Activated effector memory CD4-positive, alpha-beta T cell treated with anti-CD3 and anti-CD28 coated beads, Interleukin-2, amount 50 U/mL, for 16 hours (primary cell): ENCODE measurements at regions not wholly inside any gene's neighbourhood (a gene's known extent, or its start where the extent isn't known, plus 50 kb on each side); places are given as distances from the start of the nearest gene placed in this dataset.
A peak's percentile ranks its signal among the peaks of the same experiment; 100 is the strongest.
"Not testable (repeated sequence)": the region's sequence is repeated elsewhere in the genome, so short reads cannot be mapped to it uniquely, and the experiment has no call there.

Source experiments
- DNase-seq: peaks from one replicate; pipeline ENCODE4 v3.0.0-alpha.2; 2020

GRCh38 chr7:56291-56913 is 136.0 kb upstream of the FAM20C start:
- no peak for DNase-seq

DNA sequence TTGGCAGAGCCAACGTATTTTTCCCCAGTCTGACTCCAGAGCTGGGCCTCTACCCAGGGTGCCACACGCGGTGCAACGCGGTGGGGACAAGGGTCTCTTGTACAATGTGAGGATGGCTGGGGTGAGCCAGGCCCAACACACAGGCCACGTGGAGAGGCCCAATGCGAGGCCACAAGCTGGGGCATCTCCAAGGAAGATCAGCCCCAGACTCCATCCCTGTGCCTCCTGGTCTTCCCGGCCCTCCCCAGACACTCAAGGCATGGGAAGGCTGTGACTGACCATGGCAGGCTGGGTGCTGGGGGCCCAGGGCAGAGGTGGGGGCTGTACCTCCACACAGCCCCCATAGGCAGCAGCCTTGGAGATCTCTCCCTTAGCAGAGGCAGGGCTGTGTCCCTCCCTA is 135.3 kb upstream of the FAM20C start:
- DNase-seq = no peak

DNA sequence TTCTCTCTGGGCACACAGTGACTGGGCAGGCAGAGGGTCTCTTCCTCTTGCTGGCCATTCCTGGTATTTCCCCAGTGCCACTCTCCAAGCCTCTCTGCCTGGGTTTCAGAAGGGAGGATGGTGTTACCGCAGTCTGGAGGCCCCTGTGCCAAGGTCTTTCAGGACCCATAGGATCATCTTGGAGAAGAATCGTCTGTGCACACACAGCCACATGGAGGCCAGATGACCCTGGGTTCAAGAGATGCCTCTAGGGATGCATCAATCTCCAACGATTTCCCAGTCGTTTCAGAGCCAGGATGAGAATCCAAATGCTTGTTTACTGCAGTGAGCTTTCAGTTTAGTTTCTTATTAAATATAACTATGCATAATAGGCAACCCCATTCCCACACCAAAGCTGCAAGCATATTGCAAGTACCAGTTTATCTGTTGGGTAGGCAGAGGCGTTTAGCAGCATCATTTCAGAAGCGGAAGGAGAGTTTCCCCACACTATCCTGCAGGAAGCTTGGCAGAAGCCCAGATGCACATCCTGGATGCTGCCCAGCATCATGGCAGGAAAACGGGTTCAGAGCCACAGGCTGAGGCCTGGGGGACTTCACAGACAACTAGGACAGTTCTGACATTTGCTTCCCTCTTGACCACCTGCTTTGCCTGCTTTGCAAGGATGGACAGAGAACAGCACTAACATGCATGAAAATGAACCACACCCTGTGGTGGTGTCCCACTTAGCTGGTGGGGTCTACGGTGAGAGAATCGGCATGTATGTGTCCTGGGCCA is 134.7 kb upstream of the FAM20C start:
- DNase-seq = no peak

- DNase-seq = no peak
Measured at GRCh38 chr7:58316-58715, 134.1 kb upstream of the FAM20C start.

GRCh38 chr7:59079-60016 is 133.0 kb upstream of the FAM20C start:
- DNase-seq = no peak

DNA sequence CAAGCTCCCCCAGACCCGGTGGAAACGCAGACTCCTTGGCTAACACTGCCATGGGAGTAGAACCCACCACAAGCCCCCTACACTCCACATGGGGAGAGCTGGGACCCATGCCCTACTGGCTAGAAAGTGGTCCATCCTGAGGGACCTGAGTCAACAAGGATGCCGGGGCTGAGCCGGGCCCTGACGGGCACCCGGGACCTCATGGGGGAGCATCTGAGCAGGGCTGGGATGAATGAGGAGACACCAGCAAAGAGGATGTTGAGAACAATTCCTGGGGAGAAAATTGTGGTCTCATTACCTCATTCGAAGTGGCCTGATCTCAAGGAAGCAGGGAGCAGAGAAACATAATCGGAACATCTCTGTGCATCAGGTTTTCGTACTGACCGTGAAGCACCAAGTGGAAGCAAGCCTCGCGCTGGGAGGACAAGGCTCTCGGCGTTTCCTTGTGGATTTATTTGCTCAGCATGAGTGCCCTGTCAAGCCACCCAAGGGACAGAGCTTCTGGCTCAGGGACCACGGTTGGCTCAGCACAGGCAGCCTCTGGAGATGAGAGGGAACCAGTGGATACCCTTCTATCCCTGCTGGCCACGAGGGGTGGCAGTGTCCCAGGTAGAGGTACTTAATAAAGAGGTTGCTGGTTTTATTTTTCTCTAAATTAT is 132.2 kb upstream of the FAM20C start:
- DNase-seq = no peak

DNA sequence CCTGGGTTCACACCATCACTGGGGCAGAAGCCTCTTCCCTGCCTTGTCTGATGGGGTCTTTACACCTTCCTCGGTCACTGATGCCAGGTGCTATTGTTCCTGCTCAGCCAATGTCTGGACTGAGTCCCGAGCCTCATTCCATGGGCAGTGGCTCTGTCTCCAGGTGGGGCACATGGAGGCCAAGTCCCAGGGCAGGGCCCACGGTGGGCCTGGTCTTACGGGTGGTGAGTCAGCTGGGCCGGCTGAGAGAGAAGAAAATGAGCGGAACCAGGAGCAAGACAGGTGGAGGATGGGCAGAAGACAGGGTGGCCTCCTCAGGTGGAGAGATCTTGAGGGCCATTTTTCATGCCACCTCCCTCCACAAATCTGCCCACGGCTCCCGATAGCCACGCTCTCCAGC is 131.7 kb upstream of the FAM20C start:
- no peak for DNase-seq

GRCh38 chr7:61111-61510 is 131.3 kb upstream of the FAM20C start:
- no peak for DNase-seq

GRCh38 chr7:61576-62360 is 130.6 kb upstream of the FAM20C start:
- DNase-seq = no peak

DNA sequence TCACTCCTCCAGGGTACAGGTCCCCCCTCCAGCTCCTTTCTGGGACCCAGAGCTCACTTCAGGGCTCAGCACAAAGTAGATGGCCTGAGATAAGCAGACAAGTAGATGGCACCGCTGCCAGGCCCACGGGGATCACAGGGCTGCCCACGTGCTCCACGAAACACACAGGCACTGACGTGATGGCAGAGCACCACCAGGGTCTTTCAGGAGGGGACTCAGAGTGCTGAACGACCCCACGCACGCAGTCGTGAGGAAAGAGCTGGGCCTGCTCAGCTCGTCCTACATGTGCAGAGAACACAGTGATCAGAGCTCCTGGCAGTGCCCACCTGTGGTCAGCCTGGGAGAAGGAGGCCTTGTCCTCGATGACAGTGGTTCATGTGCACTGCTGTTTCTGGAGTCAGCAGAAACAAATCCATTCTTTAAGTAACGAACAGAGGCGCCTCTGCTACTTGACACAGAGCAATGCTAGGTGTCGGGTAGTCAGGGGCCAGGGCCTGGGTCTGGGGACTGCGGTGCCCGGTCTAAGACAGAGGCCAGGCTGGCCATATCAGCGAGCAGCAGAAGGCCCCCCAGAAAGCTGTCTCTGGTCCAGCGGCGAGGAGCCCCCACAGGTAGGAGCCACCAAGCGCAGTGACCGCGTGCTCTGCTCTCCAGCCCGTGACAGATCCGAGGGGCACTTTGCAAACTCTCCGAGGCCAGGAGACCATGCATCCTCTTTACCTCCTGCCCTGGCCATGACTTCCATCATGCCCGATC is 129.8 kb upstream of the FAM20C start:
- DNase-seq = no peak

DNA sequence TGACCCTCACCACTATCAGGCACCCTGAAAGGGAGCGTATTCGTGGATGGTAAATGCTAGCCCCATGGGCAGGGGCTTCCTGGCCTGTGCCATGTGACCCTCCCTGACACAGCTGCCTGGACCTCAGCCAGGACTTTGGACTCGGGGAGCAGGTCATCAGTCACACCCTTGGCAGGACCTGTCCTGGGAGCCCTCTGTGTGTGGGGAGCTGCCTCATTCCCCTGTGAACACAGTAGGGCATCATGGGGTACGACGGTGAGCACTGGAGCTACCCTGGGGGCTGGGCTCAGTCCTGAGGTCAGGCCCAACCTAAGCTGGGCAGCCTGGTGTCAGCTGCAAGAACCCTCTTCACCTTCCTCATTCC is 129.3 kb upstream of the FAM20C start:
- no peak for DNase-seq

DNA sequence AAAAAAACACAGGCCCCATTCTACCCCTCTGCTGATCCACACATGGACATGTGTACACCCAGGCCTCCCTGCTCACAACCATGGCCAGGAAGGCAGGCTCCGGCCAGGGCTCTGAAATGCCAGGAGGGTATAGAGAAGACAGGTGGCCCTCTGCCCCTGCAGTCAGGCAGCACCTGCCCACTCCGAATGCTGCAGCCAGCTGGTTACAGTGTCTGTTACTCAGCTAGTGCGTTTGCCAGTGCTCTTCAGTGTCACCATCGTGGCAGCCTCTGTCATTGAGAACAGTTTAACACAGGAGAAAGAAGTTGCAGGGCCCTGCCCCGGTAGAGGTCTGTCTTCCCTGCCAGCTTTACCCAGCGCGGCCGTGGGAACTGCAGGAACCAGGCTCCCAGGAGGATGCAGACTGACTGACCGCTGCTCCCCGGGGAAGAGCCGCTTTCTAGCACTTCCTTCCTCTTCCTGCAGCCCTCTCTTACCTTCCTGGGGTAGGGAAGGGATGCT is 128.8 kb upstream of the FAM20C start:
- no peak for DNase-seq

GRCh38 chr7:64098-64915 is 128.1 kb upstream of the FAM20C start:
- no peak for DNase-seq

DNA sequence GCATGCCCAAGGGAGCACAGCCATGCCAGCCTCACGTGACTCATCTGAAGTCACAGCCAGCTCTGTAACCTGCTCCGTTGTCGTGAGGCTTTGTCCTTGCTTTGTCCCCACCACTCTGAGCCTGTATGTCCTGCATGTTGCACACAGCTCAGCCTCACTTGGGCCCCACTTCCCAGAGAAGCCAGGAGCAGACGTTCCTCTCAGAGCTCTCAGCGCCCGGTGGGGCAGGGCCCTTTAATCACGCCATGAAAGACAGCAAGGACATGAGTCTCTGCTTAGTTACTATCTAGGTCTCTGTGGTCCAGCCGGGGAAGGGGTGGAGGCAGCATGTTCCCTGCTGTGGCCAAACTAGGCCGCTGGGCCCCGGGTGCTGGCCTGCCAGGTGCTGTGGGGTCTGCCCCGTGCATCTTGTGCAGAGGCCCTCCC is 127.4 kb upstream of the FAM20C start:
- peak; percentile 48 for DNase-seq

DNA sequence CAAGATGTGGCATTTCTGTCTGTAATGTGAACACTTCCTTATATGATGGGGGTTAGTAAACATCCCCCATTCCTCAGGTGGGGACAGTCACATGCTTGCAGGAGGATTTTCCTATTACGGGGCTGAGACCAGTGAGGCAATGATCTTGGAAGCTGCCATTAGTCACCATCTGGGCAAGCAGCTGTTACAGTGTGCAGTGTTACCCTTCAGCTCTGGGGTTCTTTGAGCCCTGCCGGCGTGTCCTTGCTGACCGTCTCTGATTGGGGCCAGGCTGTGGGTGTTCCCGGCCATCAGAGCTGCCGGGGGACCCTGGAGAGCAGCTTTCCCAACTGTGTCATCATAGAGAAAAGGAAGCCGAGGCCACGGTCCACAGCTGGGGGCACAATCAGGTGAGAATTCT is 126.8 kb upstream of the FAM20C start:
- no peak for DNase-seq

GRCh38 chr7:66296-66695 is 126.1 kb upstream of the FAM20C start:
- peak; percentile 24 for DNase-seq

DNA sequence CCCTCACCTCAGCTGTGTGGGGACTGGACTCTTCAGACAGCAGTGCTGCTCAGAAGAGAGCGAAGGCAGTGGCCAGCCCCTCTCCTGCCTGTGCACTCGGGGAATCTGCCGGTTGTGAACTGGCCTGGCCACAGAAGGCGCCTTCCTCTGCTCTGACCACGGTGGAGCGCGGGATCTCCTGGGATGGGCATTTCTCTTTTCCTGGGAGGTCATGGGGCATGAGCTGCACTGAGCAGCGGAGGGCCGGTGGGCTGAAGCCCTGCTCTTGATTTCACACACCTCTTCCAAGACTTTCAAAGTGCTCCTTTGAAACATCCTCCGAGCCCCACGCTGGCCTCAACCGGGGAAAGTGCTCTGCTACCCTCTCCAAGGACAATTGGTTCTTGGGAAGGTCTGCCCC is 125.6 kb upstream of the FAM20C start:
- peak; percentile 52 for DNase-seq

- DNase-seq = peak; percentile 28
Measured at GRCh38 chr7:67661-68395, 124.5 kb upstream of the FAM20C start.

DNA sequence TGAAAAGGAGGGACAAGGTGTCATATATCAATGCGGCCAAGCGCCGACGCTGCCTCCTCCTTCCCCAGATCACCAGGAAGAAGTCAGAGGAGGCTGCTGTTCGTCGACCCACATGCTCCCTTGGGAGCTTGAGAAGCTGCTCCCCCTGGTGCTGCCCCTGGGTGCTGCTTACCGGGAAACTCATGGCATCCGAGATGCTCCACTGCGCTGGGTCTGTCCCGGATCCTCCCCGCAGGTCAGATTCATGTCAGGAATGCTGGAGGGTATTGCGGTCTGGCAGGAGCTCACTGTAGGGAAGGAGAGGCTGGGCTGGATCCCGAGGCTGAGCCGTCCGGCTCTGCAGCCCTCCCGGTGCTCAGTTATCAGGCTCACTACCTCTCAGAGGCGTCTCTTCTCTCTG is 123.7 kb upstream of the FAM20C start:
- DNase-seq = no peak

DNA sequence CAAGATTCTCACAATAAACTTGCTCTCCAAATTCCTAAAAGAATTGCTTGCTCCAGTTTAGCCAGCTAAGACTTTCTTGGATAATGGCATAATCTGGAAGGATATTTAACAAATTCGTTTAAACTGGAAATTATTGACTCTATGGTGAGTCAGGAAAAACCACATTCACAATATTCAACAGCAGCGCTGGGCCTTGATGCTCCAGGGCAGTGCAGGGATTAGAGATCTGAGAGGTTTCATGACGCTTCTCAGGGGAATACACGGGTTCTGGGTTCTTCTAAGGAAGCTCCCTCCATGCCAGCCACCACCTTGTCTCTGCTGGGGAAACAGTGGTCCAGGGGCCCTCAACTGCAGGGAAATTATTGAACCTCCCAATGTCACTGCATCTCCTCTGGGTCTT is 123.3 kb upstream of the FAM20C start:
- not testable (repeated sequence) for DNase-seq
